Pulmonary artery endothelial cell (primary cell): ENCODE measurements at regions not wholly inside any gene's neighbourhood (a gene's known extent, or its start where the extent isn't known, plus 50 kb on each side); places are given as distances from the start of the nearest gene placed in this dataset.
"Not testable (repeated sequence)": the region's sequence is repeated elsewhere in the genome, so short reads cannot be mapped to it uniquely, and the experiment has no call there.

Experiments
- DNase-seq: peaks from one replicate; pipeline ENCODE4 v3.0.0-alpha.2; 2011; ENCODE audit warnings: low read depth, low spot score

- DNase-seq, result no peak
Observed at GRCh38 chr3:176633511-176633910, 563.8 kb downstream of the TBL1XR1 start.

- no peak for DNase-seq
Observed at GRCh38 chr3:176632925-176633324, 564.4 kb downstream of the TBL1XR1 start.

DNA sequence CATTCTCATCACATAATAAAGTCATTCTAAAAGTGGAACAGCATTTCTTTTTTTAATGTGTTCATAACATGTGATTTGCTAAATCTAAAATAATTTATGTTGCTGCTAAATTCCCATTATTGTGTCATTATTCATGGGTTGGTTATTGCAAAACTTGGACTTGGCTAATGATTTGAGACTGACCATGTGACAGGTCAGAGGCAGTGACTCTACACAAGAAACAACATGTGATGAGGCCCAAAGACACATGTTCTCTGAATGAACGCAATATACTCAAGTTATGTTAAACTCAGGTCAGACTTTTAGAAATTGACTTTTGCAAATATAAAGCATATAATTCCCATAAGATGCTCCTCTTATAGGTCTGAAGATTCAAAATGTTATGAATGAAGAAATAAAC is 566.1 kb downstream of the TBL1XR1 start:
- no peak for DNase-seq

GRCh38 chr3:176628101-176628639 is 569.1 kb downstream of the TBL1XR1 start:
- DNase-seq, result no peak

GRCh38 chr3:176623468-176624150 is 573.7 kb downstream of the TBL1XR1 start:
- no peak for DNase-seq

GRCh38 chr3:176619833-176620232 is 577.4 kb downstream of the TBL1XR1 start:
- DNase-seq, result no peak

GRCh38 chr3:176615826-176616225 is 581.5 kb downstream of the TBL1XR1 start:
- DNase-seq, result no peak

DNA sequence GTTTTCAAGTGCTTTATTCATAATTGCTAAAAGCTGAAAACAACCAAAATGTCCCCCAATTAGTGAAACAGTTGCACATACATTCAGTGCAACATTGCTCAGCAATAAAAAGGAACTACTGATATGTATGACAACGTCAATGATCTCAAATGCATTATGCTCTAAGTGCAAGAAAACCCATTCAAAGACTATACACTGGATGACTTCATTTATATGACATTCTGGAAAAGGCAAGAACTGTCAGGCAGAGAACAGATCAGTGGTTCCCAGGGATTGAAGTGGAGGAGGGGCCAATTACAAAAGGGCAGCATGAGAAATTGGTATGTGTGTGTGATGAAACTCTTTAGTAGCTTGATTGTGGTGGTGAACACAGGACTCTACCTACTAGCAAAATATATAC is 585.6 kb downstream of the TBL1XR1 start:
- DNase-seq, result no peak

GRCh38 chr3:176609361-176609760 is 587.9 kb downstream of the TBL1XR1 start:
- no peak for DNase-seq

GRCh38 chr3:176605553-176605952 is 591.7 kb downstream of the TBL1XR1 start:
- not testable (repeated sequence) for DNase-seq

DNA sequence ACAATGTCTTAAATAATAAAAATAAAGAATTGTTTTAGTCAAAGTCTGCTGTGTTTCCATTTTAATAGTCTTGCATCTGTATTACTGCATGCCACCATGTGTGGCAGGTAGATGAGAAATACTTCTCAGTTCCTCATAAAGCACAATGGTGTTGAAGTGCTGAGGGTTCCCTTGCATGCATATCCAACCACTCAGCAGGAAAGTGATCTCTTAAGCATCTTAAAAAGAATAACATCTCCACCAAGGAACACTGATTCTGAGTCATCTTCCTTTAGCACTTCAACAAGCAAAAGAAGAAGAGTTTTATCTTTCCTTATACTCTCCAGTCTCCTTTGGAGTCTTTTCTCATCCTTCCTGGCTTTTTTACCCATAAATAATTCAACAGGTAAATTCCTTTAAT is 602.0 kb downstream of the TBL1XR1 start:
- DNase-seq, result no peak

DNA sequence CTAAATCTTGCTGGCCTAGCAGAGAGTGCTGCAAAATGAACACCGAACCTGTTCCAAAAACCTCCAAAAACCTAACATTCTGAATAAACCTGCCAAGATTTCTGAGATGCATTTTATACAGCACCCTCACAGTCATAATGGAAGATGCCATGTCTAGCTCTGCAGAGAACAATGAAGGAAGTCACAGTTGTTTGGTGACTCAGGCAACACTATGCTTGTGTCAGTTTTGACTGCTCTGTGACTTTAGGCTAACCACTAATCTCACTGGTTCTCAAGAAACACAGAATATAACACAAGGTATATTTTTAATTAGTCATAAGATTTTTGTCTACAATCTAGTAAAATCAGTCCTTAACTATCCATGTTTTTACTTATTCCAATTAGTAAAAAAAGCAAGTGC is 606.6 kb downstream of the TBL1XR1 start:
- DNase-seq, result no peak

DNA sequence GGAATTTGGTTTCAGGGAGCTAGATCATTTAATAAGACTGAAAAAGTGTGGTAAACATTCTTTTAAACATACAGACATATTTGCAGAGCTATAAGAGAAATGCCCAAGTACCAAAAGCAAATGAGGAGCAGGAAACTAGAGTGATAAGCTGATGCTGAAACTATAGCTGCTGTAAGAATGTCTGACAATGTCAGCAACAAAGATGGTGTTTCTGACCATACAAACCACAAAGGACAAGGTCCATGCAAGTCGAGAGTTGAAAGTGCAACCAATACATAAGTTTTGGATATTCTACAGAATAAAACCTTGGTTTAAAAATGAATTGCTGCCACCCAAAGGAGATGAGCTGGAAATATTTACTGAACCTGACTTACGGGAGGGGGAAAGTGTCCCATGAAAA is 610.2 kb downstream of the TBL1XR1 start:
- DNase-seq, result no peak

- no peak for DNase-seq
Observed at GRCh38 chr3:176584413-176585176, 612.7 kb downstream of the TBL1XR1 start.

DNA sequence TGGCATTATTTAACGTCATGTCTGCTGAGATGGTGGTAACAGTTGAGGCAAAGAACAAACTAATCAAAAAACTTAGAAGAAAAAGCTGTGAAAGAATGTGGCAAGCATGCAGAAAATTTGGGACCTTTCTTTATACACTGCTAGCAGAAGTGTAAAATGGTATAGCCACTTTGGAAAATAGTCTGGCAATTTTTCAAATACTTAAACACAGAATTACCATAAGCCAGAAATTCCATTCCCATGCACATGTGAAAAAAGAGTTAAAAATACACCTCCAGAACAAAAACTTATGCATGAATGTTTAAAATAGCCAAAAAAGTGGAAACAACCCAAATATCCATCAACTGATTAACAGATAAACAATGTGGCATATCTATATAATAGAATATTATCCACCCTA is 613.3 kb downstream of the TBL1XR1 start:
- no peak for DNase-seq

DNA sequence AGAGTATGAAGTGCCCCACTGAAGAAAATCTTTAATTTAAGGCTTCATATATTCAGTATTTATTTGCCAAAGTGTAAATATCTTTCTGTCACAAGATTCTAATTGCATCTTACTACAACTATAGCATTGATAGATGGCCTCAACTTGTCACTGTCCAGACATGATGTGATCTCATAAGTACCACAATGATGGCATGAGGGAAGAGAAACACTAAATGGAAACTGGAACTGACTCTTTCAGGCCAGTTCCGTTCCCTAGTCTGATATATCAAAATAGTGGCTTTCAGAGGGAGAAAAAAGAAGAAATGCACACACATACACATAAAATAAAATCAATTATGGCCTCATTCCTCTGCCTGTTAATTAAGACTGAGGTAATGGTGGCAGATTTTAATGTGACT is 615.7 kb downstream of the TBL1XR1 start:
- no peak for DNase-seq

GRCh38 chr3:176579711-176580185 is 617.5 kb downstream of the TBL1XR1 start:
- DNase-seq, result no peak

DNA sequence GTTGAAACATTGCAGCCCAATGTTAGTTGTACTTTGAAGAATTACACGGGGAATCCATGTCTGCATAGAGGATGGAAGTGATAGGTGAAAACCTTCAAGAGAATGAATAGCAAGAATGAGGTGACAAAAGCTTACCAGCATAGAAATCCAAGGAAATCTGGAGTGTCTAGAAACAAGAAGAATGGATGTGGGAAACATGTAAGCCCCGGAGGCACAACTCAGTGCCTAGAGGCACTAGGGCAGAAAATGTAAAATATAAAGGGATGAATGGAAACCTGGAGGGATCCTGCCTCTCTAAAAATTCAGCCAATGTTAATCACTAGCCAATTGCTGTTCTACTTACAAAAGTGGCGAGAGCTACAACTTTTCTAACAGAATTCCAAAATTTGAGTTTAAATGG is 619.0 kb downstream of the TBL1XR1 start:
- DNase-seq, result no peak

DNA sequence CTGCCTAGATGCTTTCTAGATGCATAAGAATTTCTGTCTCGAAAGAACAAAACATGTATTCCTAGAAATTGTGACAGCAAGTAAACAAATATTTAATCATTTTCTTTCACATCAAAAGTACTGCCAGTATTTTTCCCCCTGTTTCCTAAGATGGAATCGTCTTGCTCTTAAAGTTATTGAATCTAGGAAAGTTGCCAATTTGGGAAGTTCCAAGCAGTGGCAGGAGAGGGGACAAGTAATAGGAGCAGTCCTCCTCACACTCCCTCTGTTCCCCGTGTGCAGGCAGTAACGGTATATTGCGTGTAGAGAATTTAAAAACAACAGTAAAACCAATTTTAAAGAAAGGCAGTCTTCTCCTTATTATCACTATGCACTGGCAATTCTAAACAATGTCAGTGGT is 619.8 kb downstream of the TBL1XR1 start:
- no peak for DNase-seq

DNA sequence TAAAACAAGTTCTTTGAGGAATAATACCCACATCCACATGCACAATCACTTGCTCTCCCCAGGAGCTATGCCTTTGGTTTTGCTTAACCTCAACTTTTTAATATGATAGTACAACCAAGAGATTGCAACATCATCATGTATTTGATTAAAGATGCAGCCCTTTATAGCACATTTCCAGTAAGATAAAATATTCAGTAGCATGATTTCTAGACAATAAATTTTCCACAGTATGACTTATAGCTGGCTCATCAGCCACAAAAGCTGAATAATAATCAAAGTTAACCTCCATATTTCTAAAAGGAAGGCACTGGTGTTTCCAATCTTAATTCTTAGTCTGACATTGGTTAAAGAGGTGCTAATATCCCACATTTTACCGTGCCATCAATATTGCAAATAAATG is 622.5 kb downstream of the TBL1XR1 start:
- DNase-seq, result no peak

GRCh38 chr3:176571926-176572325 is 625.4 kb downstream of the TBL1XR1 start:
- DNase-seq, result no peak

DNA sequence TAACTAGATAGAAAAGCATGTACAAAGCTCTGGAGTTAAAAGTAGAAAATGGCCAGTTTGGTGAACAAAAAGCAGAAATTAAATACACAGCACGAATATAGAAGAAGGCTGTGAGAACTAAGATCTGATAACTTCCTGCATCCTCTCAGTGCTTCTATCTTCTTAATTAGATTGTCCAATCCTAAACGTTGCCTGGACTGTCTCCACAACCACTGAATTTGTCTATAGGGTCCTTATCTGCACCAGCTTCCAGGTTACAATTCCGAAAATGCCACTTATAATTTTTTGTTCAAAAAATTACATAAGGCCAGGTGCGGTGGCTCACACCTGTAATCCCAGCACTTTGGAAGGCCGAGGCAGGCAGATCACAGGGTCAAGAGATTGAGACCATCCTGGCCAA is 626.3 kb downstream of the TBL1XR1 start:
- no peak for DNase-seq

- DNase-seq, result no peak
Observed at GRCh38 chr3:176568189-176568588, 629.1 kb downstream of the TBL1XR1 start.
